LNCaP clone FGC (cell line): ENCODE measurements at regions not wholly inside any gene's neighbourhood (a gene's known extent, or its start where the extent isn't known, plus 50 kb on each side); places are given as distances from the start of the nearest gene placed in this dataset.

Source experiments
- DNase-seq: peaks from one replicate; pipeline ENCODE4 v3.0.0-alpha.2; 2011; ENCODE audit warnings: low read depth
- H3K4me3 ChIP-seq: 2 replicates; pipeline ENCODE4 v1.5.1; 2011; ENCODE audit warnings: mild to moderate bottlenecking, low read depth, low read length, control low read depth
- CTCF ChIP-seq: IDR thresholded peaks from 2 replicates; pipeline ENCODE4 v1.5.1; 2012; ENCODE audit warnings: mild to moderate bottlenecking; ENCODE audit not compliant: control insufficient read depth, insufficient read depth; ENCODE audit errors: extremely low read depth

- no peak for TF ChIP-seq CTCF
- no peak overlapping the region for H3K4me3 ChIP-seq
- no peak for DNase-seq
Observed at GRCh38 chr12:25746131-25746530, 193.0 kb upstream of the LMNTD1 start.

- DNase-seq: no peak
- H3K4me3 ChIP-seq: no peak overlapping the region
- TF ChIP-seq CTCF: no peak
Observed at GRCh38 chr12:25752710-25753309, 199.7 kb upstream of the LMNTD1 start.

GRCh38 chr12:25755136-25755970 is 202.3 kb upstream of the LMNTD1 start:
- no peak for TF ChIP-seq CTCF
- H3K4me3 ChIP-seq: no peak overlapping the region
- DNase-seq: no peak

GRCh38 chr12:25755971-25756260 is 202.6 kb upstream of the RASSF8 start:
- no peak for DNase-seq
- no peak for TF ChIP-seq CTCF
- H3K4me3 ChIP-seq: no peak overlapping the region

GRCh38 chr12:25757037-25757665 is 201.3 kb upstream of the RASSF8 start:
- no peak overlapping the region for H3K4me3 ChIP-seq
- DNase-seq: no peak
- no peak for TF ChIP-seq CTCF

- H3K4me3 ChIP-seq: no peak overlapping the region
- TF ChIP-seq CTCF: no peak
- DNase-seq: no peak
Observed at GRCh38 chr12:25759752-25760151, 198.7 kb upstream of the RASSF8 start.
